H1 (cell line): ENCODE measurements at regions not wholly inside any gene's neighbourhood (a gene's known extent, or its start where the extent isn't known, plus 50 kb on each side); places are given as distances from the start of the nearest gene placed in this dataset.

ENCODE experiments used
- CTCF ChIA-PET: fragments of 300-600 bp; sonication (Branson Sonifier 250); formaldehyde crosslinking; loops from one replicate; lab custom pipeline; 2021; ENCODE audit not compliant: partially characterized antibody; lab: Charles Lee
- POLR2A ChIA-PET: fragments of 300-600 bp; sonication (Branson Sonifier 250); formaldehyde crosslinking; loops from one replicate; lab custom pipeline; 2021; ENCODE audit warnings: inconsistent platforms; ENCODE audit not compliant: partially characterized antibody; lab: Charles Lee
- DNase-seq, 2 experiments: peaks; one replicate each; pipeline versions ENCODE4 v3.0.0 to v3.0.0-alpha.2; 2010 to 2022; ENCODE audit warnings: low spot score in 2 of 2, low read depth in 1 of 2, mixed read lengths in 1 of 2
- FAIRE-seq: peaks from 2 replicates; lab custom pipeline; 2011; peaks lifted over from hg19 to GRCh38; lab: Jason Lieb, UNC
- H2AFZ ChIP-seq: 2 replicates; pipeline ENCODE4 v1.8.1; 2012; ENCODE audit warnings: low read length, inconsistent platforms
- H2AK5ac ChIP-seq: 2 replicates; pipeline ENCODE4 v1.6.1; 2013; ENCODE audit warnings: low read depth, low read length
- H2BK120ac ChIP-seq: replicated peaks from 2 replicates; pipeline ENCODE3; 2013; ENCODE audit warnings: low read depth, low read length, inconsistent platforms
- H2BK12ac ChIP-seq: 2 replicates; pipeline ENCODE4 v1.6.1; 2013; ENCODE audit warnings: low read depth, low read length
- H2BK15ac ChIP-seq: 2 replicates; pipeline ENCODE4 v1.6.1; 2013; ENCODE audit warnings: low read length
- H2BK20ac ChIP-seq: 2 replicates; pipeline ENCODE4 v1.6.1; 2013; ENCODE audit warnings: low read length
- H2BK5ac ChIP-seq: 2 replicates; pipeline ENCODE4 v1.6.1; 2013; ENCODE audit warnings: low read depth, low read length
- H3K14ac ChIP-seq: 2 replicates; pipeline ENCODE4 v1.6.1; 2013; ENCODE audit warnings: inconsistent platforms; ENCODE audit not compliant: insufficient read length
- H3K18ac ChIP-seq: 2 replicates; pipeline ENCODE4 v1.6.1; 2013; ENCODE audit warnings: low read length; ENCODE audit errors: extremely low read depth
- H3K23ac ChIP-seq: 2 replicates; pipeline ENCODE4 v1.6.1; 2013; ENCODE audit warnings: inconsistent platforms; ENCODE audit not compliant: insufficient read length
- H3K23me2 ChIP-seq: 2 replicates; pipeline ENCODE4 v1.6.1; 2013; ENCODE audit warnings: low read depth, low read length
- H3K27ac ChIP-seq: 2 replicates; pipeline ENCODE4 v1.6.1; 2011; ENCODE audit warnings: low read depth, low read length, inconsistent platforms
- H3K27me3 ChIP-seq, 4 experiments: replicated peaks in 1 of 4; 1 replicate in 1 of 4; 2 replicates in 3 of 4; pipeline versions ENCODE4 v1.6.1 to v1.8.1; 2011 to 2013; ENCODE audit warnings: low read length in 3 of 4, mild to moderate bottlenecking in 3 of 4, inconsistent platforms in 2 of 4, mixed read lengths in 2 of 4, moderate library complexity in 1 of 4; ENCODE audit not compliant: control insufficient read depth in 3 of 4, insufficient read depth in 3 of 4; ENCODE audit errors: extremely low read depth in 1 of 4
- H3K36me3 ChIP-seq, 4 experiments: 2 replicates each; pipeline versions ENCODE4 v1.6.1 to v1.8.1; 2011 to 2013; ENCODE audit warnings: mild to moderate bottlenecking in 4 of 4, low read length in 3 of 4, moderate library complexity in 2 of 4, control low read depth in 1 of 4, inconsistent platforms in 1 of 4; ENCODE audit not compliant: insufficient read depth in 4 of 4, control insufficient read depth in 2 of 4
- H3K4ac ChIP-seq: replicated peaks from 2 replicates; pipeline ENCODE3; 2013; ENCODE audit warnings: low read length, low read depth, mixed read lengths, inconsistent platforms; ENCODE audit not compliant: insufficient read length
- H3K4me1 ChIP-seq, 4 experiments: replicated peaks in 1 of 4; 1 replicate in 1 of 4; 2 replicates in 3 of 4; pipeline versions ENCODE4 v1.6.1 to v1.8.1; 2011 to 2013; ENCODE audit warnings: low read length in 3 of 4, inconsistent platforms in 2 of 4, mixed read lengths in 1 of 4; ENCODE audit not compliant: insufficient read depth in 4 of 4, control insufficient read depth in 3 of 4
- H3K4me2 ChIP-seq, 2 experiments: 2 replicates each; pipeline versions ENCODE4 v1.6.1 to v1.8.1; 2011 to 2013; ENCODE audit warnings: low read depth in 2 of 2, low read length in 2 of 2, control low read depth in 1 of 2, inconsistent platforms in 1 of 2, mild to moderate bottlenecking in 1 of 2; ENCODE audit not compliant: insufficient read depth in 1 of 2
- H3K4me3 ChIP-seq, 4 experiments: fragments of 200-600, 300-600 bp in 1 of 4; sonication (generic), shearing (Covaris generic), sonication (Bioruptor Twin) in 1 of 4; 2 replicates each; pipeline versions ENCODE4 v1.5.1 to v1.8.1; 2011 to 2016; ENCODE audit warnings: low read length in 4 of 4, low read depth in 3 of 4, control low read depth in 2 of 4, inconsistent platforms in 2 of 4, mild to moderate bottlenecking in 2 of 4, mixed read lengths in 1 of 4, moderate library complexity in 1 of 4; ENCODE audit not compliant: insufficient read depth in 2 of 4; ENCODE audit errors: extremely low read depth in 1 of 4
- H3K56ac ChIP-seq: replicated peaks from 2 replicates; pipeline ENCODE3; 2013; ENCODE audit warnings: low read depth, mild to moderate bottlenecking, mixed read lengths, low read length, inconsistent platforms; ENCODE audit not compliant: insufficient read length
- H3K79me1 ChIP-seq: 2 replicates; pipeline ENCODE4 v1.6.1; 2013; ENCODE audit warnings: low read depth, low read length, control low read depth
- H3K79me2 ChIP-seq, 2 experiments: 2 replicates each; pipeline versions ENCODE4 v1.6.1 to v1.8.1; 2012 to 2013; ENCODE audit warnings: low read length in 2 of 2, mild to moderate bottlenecking in 2 of 2, inconsistent platforms in 1 of 2; ENCODE audit not compliant: insufficient read depth in 2 of 2, control insufficient read depth in 1 of 2
- H3K9ac ChIP-seq, 4 experiments: replicated peaks in 1 of 4; 1 replicate in 1 of 4; 2 replicates in 3 of 4; pipeline versions ENCODE4 v1.6.1 to v1.8.1; 2011 to 2013; ENCODE audit warnings: low read depth in 3 of 4, low read length in 3 of 4, control low read depth in 2 of 4, mild to moderate bottlenecking in 2 of 4, moderate library complexity in 2 of 4, inconsistent platforms in 1 of 4; ENCODE audit errors: extremely low read depth in 1 of 4
- H3K9me3 ChIP-seq, 2 experiments: 2 replicates each; pipeline versions ENCODE4 v1.6.1 to v1.8.1; 2012 to 2013; ENCODE audit warnings: mild to moderate bottlenecking in 2 of 2, moderate library complexity in 2 of 2, control low read depth in 1 of 2, inconsistent platforms in 1 of 2, low read depth in 1 of 2, low read length in 1 of 2, mixed read lengths in 1 of 2; ENCODE audit not compliant: insufficient read depth in 2 of 2
- H4K20me1 ChIP-seq, 2 experiments: replicated peaks in 1 of 2; 2 replicates each; pipeline versions ENCODE3 to v1.8.1; 2011 to 2013; ENCODE audit warnings: inconsistent platforms in 2 of 2, low read length in 2 of 2, mild to moderate bottlenecking in 1 of 2; ENCODE audit not compliant: insufficient read depth in 2 of 2, control insufficient read depth in 1 of 2
- H4K5ac ChIP-seq: 2 replicates; pipeline ENCODE4 v1.6.1; 2013; ENCODE audit warnings: low read length, low read depth, mixed read lengths, inconsistent platforms; ENCODE audit not compliant: insufficient read length
- H4K8ac ChIP-seq: 2 replicates; pipeline ENCODE4 v1.8.0; 2013; ENCODE audit warnings: mild to moderate bottlenecking, moderate library complexity, low read length, inconsistent platforms; ENCODE audit not compliant: insufficient read depth; ENCODE audit errors: extremely low read depth
- H4K91ac ChIP-seq: replicated peaks from 2 replicates; pipeline ENCODE3; 2013; ENCODE audit warnings: low read length, mixed read lengths, inconsistent platforms; ENCODE audit not compliant: insufficient read length
- BRCA1 ChIP-seq: IDR thresholded peaks from 2 replicates; pipeline ENCODE4 v1.6.1; 2012; ENCODE audit warnings: low read depth, low read length, improper control_type of control experiment
- CBX5 ChIP-seq: fragments of 300-800, 300-1000 bp; sonication (generic); IDR thresholded peaks from 2 replicates; pipeline ENCODE4 v1.7.1; 2016; ENCODE audit warnings: antibody characterized with exemption, low read length, low read depth
- CEBPB ChIP-seq: IDR thresholded peaks from 2 replicates; pipeline ENCODE4 v1.6.1; 2012; ENCODE audit warnings: low read depth, low read length
- EP300 ChIP-seq, 2 experiments: IDR thresholded peaks; 1 replicate in 1 of 2; 2 replicates in 1 of 2; pipeline ENCODE4 v1.6.1; 2011 to 2012; ENCODE audit warnings: low read depth in 2 of 2, low read length in 2 of 2, mild to moderate bottlenecking in 2 of 2, borderline replicate concordance in 1 of 2, inconsistent platforms in 1 of 2, moderate library complexity in 1 of 2
- EZH2 ChIP-seq: fragments of 200-600 bp; sonication (generic); IDR thresholded peaks from 2 replicates; pipeline ENCODE4 v1.7.1; 2012; ENCODE audit warnings: low read depth, mild to moderate bottlenecking, moderate library complexity, low read length, inconsistent platforms; ENCODE audit not compliant: severe bottlenecking
- JUN ChIP-seq: IDR thresholded peaks from 2 replicates; pipeline ENCODE4 v1.6.1; 2011; ENCODE audit warnings: low read depth, mild to moderate bottlenecking, improper control_type of control experiment, low read length
- KDM5A ChIP-seq: fragments of 200-600 bp; IDR thresholded peaks from 2 replicates; pipeline ENCODE4 v1.7.1; 2012; ENCODE audit warnings: mild to moderate bottlenecking, low read length, inconsistent platforms, mixed read lengths
- NANOG ChIP-seq: IDR thresholded peaks from 2 replicates; pipeline ENCODE4 v1.6.1; 2011; ENCODE audit warnings: low read length, low read depth, mild to moderate bottlenecking, inconsistent platforms; ENCODE audit not compliant: insufficient read depth, poor library complexity, severe bottlenecking
- PHF8 ChIP-seq: fragments of 200-600 bp; sonication (generic); conservative IDR thresholded peaks from 2 replicates; pipeline ENCODE4 v1.7.1; 2012; ENCODE audit warnings: low read depth, mild to moderate bottlenecking, inconsistent platforms, low read length, moderate library complexity
- POLR2A ChIP-seq, 2 experiments: IDR thresholded peaks; 1 replicate in 1 of 2; 2 replicates in 1 of 2; pipeline ENCODE4 v1.6.1; 2011; ENCODE audit warnings: low read depth in 2 of 2, low read length in 2 of 2, mild to moderate bottlenecking in 2 of 2; ENCODE audit errors: control extremely low read depth in 1 of 2
- SP4 ChIP-seq: IDR thresholded peaks from 2 replicates; pipeline ENCODE4 v1.6.1; 2012; ENCODE audit warnings: low read length, inconsistent platforms
- TAF1 ChIP-seq: IDR thresholded peaks from 2 replicates; pipeline ENCODE4 v1.6.1; 2011; ENCODE audit warnings: mild to moderate bottlenecking, low read depth, low read length
- TCF12 ChIP-seq: IDR thresholded peaks from 2 replicates; pipeline ENCODE4 v1.6.1; 2011; ENCODE audit warnings: low read depth, mild to moderate bottlenecking, low read length
- USF2 ChIP-seq: IDR thresholded peaks from 2 replicates; pipeline ENCODE4 v1.6.1; 2011; ENCODE audit warnings: low read length, improper control_type of control experiment
- WGBS, 2 experiments: shearing (Covaris generic) in 1 of 2; methylation state at CpG; one replicate each; pipeline versions ENCODE4 v1.1.6 to v1.1.7; 2013 to 2015; ENCODE audit warnings: low lambda C conversion rate in 2 of 2, mixed read lengths in 2 of 2, inconsistent platforms in 1 of 2, low coverage in 1 of 2, missing lambda C conversion rate in 1 of 2; ENCODE audit not compliant: insufficient replicate concordance in 2 of 2, insufficient coverage in 1 of 2, insufficient read length in 1 of 2; ENCODE audit errors: extremely low coverage in 1 of 2, missing lambda C conversion rate in 1 of 2; 5-methylcytosine and 5-hydroxymethylcytosine counted together

DNA sequence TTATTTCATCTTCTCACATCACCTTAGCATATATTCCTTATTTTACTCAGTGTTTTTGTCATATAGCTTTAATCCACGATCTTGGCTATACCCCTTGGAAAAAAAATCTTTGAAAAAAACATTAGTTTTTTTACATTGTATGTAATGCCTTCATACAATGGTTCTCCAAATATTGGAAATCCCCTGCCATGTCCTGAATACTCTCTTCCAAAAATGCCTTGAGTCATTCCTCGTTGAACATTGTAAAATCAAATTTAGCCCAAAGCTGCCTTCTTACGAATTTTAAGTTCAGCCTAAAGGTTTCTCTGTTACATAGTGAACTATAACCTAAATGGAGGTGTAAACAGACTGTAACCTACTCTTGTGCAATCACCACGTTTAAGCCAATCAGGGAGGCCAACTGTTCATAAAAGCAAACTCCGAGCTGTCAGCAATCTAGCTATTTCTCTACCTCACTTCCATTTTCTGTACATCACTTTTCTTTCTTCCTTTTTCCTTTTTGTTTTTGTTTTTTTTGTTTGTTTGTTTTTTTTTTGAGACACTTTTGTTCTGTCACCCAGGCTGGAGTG lies 140.1 kb downstream of the ANXA2 start:
- H3K4me1 ChIP-seq: no peaks in the 10 kb centered on the region
- H3K18ac ChIP-seq: no peak overlapping the region
- WGBS, 2 experiments: 86% methylated on average over 5 of the region's 5 CpGs; no CpG with 5 or more reads in 1 of the 2 experiments
- H3K79me1 ChIP-seq: no peaks in the 10 kb centered on the region
- no peak overlapping the region for H2BK120ac ChIP-seq
- no peak overlapping the region for H3K56ac ChIP-seq
- ChIA-PET POLR2A (no interaction called here), CTCF (interaction anchor here (1.0 to 1.8 kb wide), 2 partner anchors 13 to 35 kb away, joined by 3 to 5 read pairs; no protein-coding TSS in a partner anchor)
- H4K91ac ChIP-seq: no peak overlapping the region
- no peak overlapping the region for H3K27ac ChIP-seq
- H2BK5ac ChIP-seq: no peak overlapping the region
- H3K23me2 ChIP-seq: no peaks in the 10 kb centered on the region
- no peak overlapping the region for H2BK20ac ChIP-seq
- H3K4me3 ChIP-seq: no peak overlapping the region
- no peak for FAIRE-seq
- H3K23ac ChIP-seq: no peak overlapping the region
- H4K8ac ChIP-seq: no peak overlapping the region
- no peak overlapping the region for H3K9ac ChIP-seq
- H4K20me1 ChIP-seq: no peaks in the 10 kb centered on the region
- H4K5ac ChIP-seq: no peak overlapping the region
- H3K9me3 ChIP-seq: no peaks in the 10 kb centered on the region
- H3K4ac ChIP-seq: no peak overlapping the region
- H2BK12ac ChIP-seq: no peak overlapping the region
- no peak overlapping the region for H2BK15ac ChIP-seq
- no peak overlapping the region for H2AFZ ChIP-seq
- no peak for DNase-seq
- 0 out of 7 replicates have a peak, but pooled peaks cover 0 to 2% (median under 1%) of the 10 kb centered on the region in 4 experiments for H3K27me3 ChIP-seq
- no peak overlapping the region for H3K4me2 ChIP-seq
- no peak overlapping the region for H3K14ac ChIP-seq
- no peaks in the 10 kb centered on the region for H3K79me2 ChIP-seq
- H2AK5ac ChIP-seq: no peak overlapping the region
- no peaks in the 10 kb centered on the region for H3K36me3 ChIP-seq
- TF ChIP-seq JUN (no peak), TCF12 (no peak), BRCA1 (no peak), PHF8 (no peak), KDM5A (no peak), CBX5 (no peak), EZH2 (no peak), TAF1 (no peak), NANOG (no peak), EP300 (IDR thresholded peaks at IDR 0.05; ENCODE audit: borderline replicate concordance in 1 of 2, low read depth in 2 of 2, low read length in 2 of 2) (no peak), SP4 (no peak), POLR2A (IDR thresholded peaks at IDR 0.05; ENCODE audit: control extremely low read depth in 1 of 2, low read depth in 2 of 2, low read length in 2 of 2) (no peak), USF2 (no peak), CEBPB (no peak; the same call in 1 of the 2 replicates)
